ENCODE measurements at regions not wholly inside any gene's neighbourhood (a gene's known extent, or its start where the extent isn't known, plus 50 kb on each side); places are given as distances from the start of the nearest gene placed in this dataset.

GRCh38 chr4:52249581-52249980, 198.5 kb downstream of the SPATA18 start:
- no peak overlapping the region for H2AFZ ChIP-seq (ENCODE audit: control insufficient read depth, low read length)
- peaks cover 3% of the 10 kb centered on the region for H3K4me1 ChIP-seq (ENCODE audit: control insufficient read depth, extremely low read depth, insufficient read depth, low read length)
- no peak overlapping the region for H3K27ac ChIP-seq (ENCODE audit: control insufficient read depth, insufficient read depth, low read length)
- H3K9ac ChIP-seq (ENCODE audit: control insufficient read depth, extremely low read depth, insufficient read depth, low read length), result no peak overlapping the region
- no peaks in the 10 kb centered on the region for H3K9me1 ChIP-seq (ENCODE audit: control insufficient read depth, extremely low read depth, insufficient read depth, low read length)
- DNase-seq (ENCODE audit: low read depth, low spot score) (no peak), FAIRE-seq (no peak)
- no peaks in the 10 kb centered on the region for H4K20me1 ChIP-seq (ENCODE audit: control insufficient read depth, extremely low read depth, insufficient read depth, low read length)
- no peak overlapping the region for H3K4me3 ChIP-seq (ENCODE audit: control insufficient read depth in 2 of 3, extremely low read depth in 1 of 3, insufficient read depth in 2 of 3, low read depth in 1 of 3, low read length in 3 of 3)
- no peak overlapping the region for H3K4me2 ChIP-seq (ENCODE audit: control insufficient read depth, extremely low read depth, insufficient read depth, low read depth, low read length)
- no peaks in the 10 kb centered on the region for H3K36me3 ChIP-seq (ENCODE audit: control insufficient read depth in 2 of 2, extremely low read depth in 1 of 2, insufficient read depth in 2 of 2, low read length in 2 of 2)
- no peak for TF ChIP-seq EZH2 (IDR thresholded peaks at IDR 0.05; ENCODE audit: low read length)
- no peak for TF ChIP-seq CTCF (optimal IDR thresholded peaks at IDR 0.05 in 1 of 3, IDR thresholded peaks at IDR 0.05 in 1 of 3, conservative IDR thresholded peaks at IDR 0.05 in 1 of 3; ENCODE audit: extremely low read depth in 1 of 3, insufficient read depth in 2 of 3, low read length in 3 of 3)
- H3K9me3 ChIP-seq (ENCODE audit: control insufficient read depth, low read depth, low read length), result peaks cover 4% of the 10 kb centered on the region
- peaks cover 3% of the 10 kb centered on the region for H3K27me3 ChIP-seq (ENCODE audit: control insufficient read depth, extremely low read depth, insufficient read depth, low read length)
- no peaks in the 10 kb centered on the region for H3K79me2 ChIP-seq (ENCODE audit: control insufficient read depth, insufficient read depth, low read length)
- dilution Hi-C loops (cut with MboI; ENCODE audit: extremely low pct_ligation_motif_present, low sequenced_read_pairs), result no loop called here

DNA sequence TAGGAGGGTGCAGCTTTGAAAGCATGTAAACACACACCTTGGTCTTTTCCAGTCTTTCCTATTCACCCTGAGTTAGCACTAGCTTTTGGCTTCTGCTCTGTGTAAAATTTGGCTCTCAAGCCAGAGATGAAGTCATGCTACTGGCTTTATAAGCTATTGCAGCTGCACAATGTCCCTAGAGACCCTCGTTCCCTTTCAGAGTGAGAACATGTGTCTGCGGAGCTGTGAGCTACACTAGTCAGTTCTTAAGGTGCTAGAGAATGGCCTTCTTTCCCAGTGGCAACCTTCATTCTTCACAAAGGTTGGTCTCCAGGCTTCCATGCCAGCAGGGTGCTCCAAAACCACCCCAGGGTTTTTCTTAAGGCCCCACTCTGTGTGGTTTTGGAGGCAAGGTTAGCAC, 199.1 kb downstream of the SPATA18 start:
- H3K4me3 ChIP-seq (ENCODE audit: control insufficient read depth in 2 of 3, extremely low read depth in 1 of 3, insufficient read depth in 2 of 3, low read depth in 1 of 3, low read length in 3 of 3), result no peak overlapping the region
- no peak overlapping the region for H3K9ac ChIP-seq (ENCODE audit: control insufficient read depth, extremely low read depth, insufficient read depth, low read length)
- no peaks in the 10 kb centered on the region for H3K79me2 ChIP-seq (ENCODE audit: control insufficient read depth, insufficient read depth, low read length)
- peaks cover 3% of the 10 kb centered on the region for H3K27me3 ChIP-seq (ENCODE audit: control insufficient read depth, extremely low read depth, insufficient read depth, low read length)
- H3K4me1 ChIP-seq (ENCODE audit: control insufficient read depth, extremely low read depth, insufficient read depth, low read length), result peaks cover 3% of the 10 kb centered on the region
- H2AFZ ChIP-seq (ENCODE audit: control insufficient read depth, low read length), result no peak overlapping the region
- dilution Hi-C loops (cut with MboI; ENCODE audit: extremely low pct_ligation_motif_present, low sequenced_read_pairs), result no loop called here
- H3K27ac ChIP-seq (ENCODE audit: control insufficient read depth, insufficient read depth, low read length), result no peak overlapping the region
- FAIRE-seq (no peak), DNase-seq (ENCODE audit: low read depth, low spot score) (no peak)
- peaks cover 4% of the 10 kb centered on the region for H3K9me3 ChIP-seq (ENCODE audit: control insufficient read depth, low read depth, low read length)
- H3K9me1 ChIP-seq (ENCODE audit: control insufficient read depth, extremely low read depth, insufficient read depth, low read length), result no peaks in the 10 kb centered on the region
- no peak overlapping the region for H3K4me2 ChIP-seq (ENCODE audit: control insufficient read depth, extremely low read depth, insufficient read depth, low read depth, low read length)
- TF ChIP-seq EZH2 (IDR thresholded peaks at IDR 0.05; ENCODE audit: low read length) (no peak), CTCF (optimal IDR thresholded peaks at IDR 0.05 in 1 of 3, IDR thresholded peaks at IDR 0.05 in 1 of 3, conservative IDR thresholded peaks at IDR 0.05 in 1 of 3; ENCODE audit: extremely low read depth in 1 of 3, insufficient read depth in 2 of 3, low read length in 3 of 3) (no peak)
- no peaks in the 10 kb centered on the region for H3K36me3 ChIP-seq (ENCODE audit: control insufficient read depth in 2 of 2, extremely low read depth in 1 of 2, insufficient read depth in 2 of 2, low read length in 2 of 2)
- H4K20me1 ChIP-seq (ENCODE audit: control insufficient read depth, extremely low read depth, insufficient read depth, low read length), result no peaks in the 10 kb centered on the region
